H1 (cell line): ENCODE measurements at regions not wholly inside any gene's neighbourhood (a gene's known extent, or its start where the extent isn't known, plus 50 kb on each side); places are given as distances from the start of the nearest gene placed in this dataset.

Source experiments
- BRCA1 ChIP-seq: IDR thresholded peaks from 2 replicates; pipeline ENCODE4 v1.6.1; 2012; ENCODE audit warnings: low read depth, low read length, improper control_type of control experiment
- EP300 ChIP-seq, 2 experiments: IDR thresholded peaks; 1 replicate in 1 of 2; 2 replicates in 1 of 2; pipeline ENCODE4 v1.6.1; 2011 to 2012; ENCODE audit warnings: low read depth in 2 of 2, low read length in 2 of 2, mild to moderate bottlenecking in 2 of 2, borderline replicate concordance in 1 of 2, inconsistent platforms in 1 of 2, moderate library complexity in 1 of 2
- KDM1A ChIP-seq: fragments of 200-600, 300-600 bp; sonication (generic); IDR thresholded peaks from 2 replicates; pipeline ENCODE4 v1.7.1; 2016; ENCODE audit warnings: mild to moderate bottlenecking, low read length, borderline replicate concordance
- RNF2 ChIP-seq: fragments of 200-900, 300-1000 bp; sonication (generic); IDR thresholded peaks from 2 replicates; pipeline ENCODE4 v1.7.1; 2016; ENCODE audit warnings: borderline replicate concordance, low read depth, mild to moderate bottlenecking, antibody characterized with exemption, low read length; ENCODE audit not compliant: poor library complexity, severe bottlenecking; ENCODE audit errors: missing control alignments
- TF ChIP-seq, protein P1 (sequence below): fragments of 300-600 bp; sonication (generic); IDR thresholded peaks from 2 replicates; pipeline ENCODE4 v1.7.1; 2012; ENCODE audit warnings: low read length, moderate library complexity, mild to moderate bottlenecking, inconsistent platforms; ENCODE audit not compliant: insufficient replicate concordance

DNA sequence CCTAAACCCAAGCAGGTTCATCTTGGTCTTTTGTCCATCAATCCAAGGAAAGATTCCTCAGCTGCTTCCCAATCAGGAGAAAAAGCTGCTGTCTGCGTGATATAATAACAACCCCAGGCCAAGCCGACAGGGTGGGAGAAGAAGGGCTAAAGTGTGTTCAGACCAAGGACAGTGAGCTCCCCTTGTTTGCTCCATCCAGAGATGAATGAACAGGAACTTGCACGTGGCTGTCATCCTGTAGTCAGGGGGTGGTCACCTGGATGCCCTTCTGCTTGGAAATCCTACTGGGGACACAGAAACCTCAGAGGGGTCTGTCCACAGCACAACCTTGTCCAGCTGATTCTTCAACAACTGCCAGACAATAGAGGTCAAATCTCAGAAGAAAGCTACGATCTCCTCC is 414.5 kb downstream of the SOX9 start (continued):
- TF ChIP-seq, protein P1, sequence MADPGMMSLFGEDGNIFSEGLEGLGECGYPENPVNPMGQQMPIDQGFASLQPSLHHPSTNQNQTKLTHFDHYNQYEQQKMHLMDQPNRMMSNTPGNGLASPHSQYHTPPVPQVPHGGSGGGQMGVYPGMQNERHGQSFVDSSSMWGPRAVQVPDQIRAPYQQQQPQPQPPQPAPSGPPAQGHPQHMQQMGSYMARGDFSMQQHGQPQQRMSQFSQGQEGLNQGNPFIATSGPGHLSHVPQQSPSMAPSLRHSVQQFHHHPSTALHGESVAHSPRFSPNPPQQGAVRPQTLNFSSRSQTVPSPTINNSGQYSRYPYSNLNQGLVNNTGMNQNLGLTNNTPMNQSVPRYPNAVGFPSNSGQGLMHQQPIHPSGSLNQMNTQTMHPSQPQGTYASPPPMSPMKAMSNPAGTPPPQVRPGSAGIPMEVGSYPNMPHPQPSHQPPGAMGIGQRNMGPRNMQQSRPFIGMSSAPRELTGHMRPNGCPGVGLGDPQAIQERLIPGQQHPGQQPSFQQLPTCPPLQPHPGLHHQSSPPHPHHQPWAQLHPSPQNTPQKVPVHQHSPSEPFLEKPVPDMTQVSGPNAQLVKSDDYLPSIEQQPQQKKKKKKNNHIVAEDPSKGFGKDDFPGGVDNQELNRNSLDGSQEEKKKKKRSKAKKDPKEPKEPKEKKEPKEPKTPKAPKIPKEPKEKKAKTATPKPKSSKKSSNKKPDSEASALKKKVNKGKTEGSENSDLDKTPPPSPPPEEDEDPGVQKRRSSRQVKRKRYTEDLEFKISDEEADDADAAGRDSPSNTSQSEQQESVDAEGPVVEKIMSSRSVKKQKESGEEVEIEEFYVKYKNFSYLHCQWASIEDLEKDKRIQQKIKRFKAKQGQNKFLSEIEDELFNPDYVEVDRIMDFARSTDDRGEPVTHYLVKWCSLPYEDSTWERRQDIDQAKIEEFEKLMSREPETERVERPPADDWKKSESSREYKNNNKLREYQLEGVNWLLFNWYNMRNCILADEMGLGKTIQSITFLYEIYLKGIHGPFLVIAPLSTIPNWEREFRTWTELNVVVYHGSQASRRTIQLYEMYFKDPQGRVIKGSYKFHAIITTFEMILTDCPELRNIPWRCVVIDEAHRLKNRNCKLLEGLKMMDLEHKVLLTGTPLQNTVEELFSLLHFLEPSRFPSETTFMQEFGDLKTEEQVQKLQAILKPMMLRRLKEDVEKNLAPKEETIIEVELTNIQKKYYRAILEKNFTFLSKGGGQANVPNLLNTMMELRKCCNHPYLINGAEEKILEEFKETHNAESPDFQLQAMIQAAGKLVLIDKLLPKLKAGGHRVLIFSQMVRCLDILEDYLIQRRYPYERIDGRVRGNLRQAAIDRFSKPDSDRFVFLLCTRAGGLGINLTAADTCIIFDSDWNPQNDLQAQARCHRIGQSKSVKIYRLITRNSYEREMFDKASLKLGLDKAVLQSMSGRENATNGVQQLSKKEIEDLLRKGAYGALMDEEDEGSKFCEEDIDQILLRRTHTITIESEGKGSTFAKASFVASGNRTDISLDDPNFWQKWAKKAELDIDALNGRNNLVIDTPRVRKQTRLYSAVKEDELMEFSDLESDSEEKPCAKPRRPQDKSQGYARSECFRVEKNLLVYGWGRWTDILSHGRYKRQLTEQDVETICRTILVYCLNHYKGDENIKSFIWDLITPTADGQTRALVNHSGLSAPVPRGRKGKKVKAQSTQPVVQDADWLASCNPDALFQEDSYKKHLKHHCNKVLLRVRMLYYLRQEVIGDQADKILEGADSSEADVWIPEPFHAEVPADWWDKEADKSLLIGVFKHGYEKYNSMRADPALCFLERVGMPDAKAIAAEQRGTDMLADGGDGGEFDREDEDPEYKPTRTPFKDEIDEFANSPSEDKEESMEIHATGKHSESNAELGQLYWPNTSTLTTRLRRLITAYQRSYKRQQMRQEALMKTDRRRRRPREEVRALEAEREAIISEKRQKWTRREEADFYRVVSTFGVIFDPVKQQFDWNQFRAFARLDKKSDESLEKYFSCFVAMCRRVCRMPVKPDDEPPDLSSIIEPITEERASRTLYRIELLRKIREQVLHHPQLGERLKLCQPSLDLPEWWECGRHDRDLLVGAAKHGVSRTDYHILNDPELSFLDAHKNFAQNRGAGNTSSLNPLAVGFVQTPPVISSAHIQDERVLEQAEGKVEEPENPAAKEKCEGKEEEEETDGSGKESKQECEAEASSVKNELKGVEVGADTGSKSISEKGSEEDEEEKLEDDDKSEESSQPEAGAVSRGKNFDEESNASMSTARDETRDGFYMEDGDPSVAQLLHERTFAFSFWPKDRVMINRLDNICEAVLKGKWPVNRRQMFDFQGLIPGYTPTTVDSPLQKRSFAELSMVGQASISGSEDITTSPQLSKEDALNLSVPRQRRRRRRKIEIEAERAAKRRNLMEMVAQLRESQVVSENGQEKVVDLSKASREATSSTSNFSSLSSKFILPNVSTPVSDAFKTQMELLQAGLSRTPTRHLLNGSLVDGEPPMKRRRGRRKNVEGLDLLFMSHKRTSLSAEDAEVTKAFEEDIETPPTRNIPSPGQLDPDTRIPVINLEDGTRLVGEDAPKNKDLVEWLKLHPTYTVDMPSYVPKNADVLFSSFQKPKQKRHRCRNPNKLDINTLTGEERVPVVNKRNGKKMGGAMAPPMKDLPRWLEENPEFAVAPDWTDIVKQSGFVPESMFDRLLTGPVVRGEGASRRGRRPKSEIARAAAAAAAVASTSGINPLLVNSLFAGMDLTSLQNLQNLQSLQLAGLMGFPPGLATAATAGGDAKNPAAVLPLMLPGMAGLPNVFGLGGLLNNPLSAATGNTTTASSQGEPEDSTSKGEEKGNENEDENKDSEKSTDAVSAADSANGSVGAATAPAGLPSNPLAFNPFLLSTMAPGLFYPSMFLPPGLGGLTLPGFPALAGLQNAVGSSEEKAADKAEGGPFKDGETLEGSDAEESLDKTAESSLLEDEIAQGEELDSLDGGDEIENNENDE, result no peak
- no peak for TF ChIP-seq KDM1A
- no peak for TF ChIP-seq EP300 (IDR thresholded peaks at IDR 0.05; ENCODE audit: borderline replicate concordance in 1 of 2, low read depth in 2 of 2, low read length in 2 of 2)
- TF ChIP-seq BRCA1, result no peak
- TF ChIP-seq RNF2, result no peak
